A673 (cell line): ENCODE measurements at regions not wholly inside any gene's neighbourhood (a gene's known extent, or its start where the extent isn't known, plus 50 kb on each side); places are given as distances from the start of the nearest gene placed in this dataset.
"Not testable (repeated sequence)": the region's sequence is repeated elsewhere in the genome, so short reads cannot be mapped to it uniquely, and the experiment has no call there.

ENCODE experiments used
- BruUV-seq: library from RNA; stranded (reverse); fragments of 400-500 nt; replicated peaks from 2 replicates; lab custom pipeline; 2021; lab: Mats Ljungman, UMichigan
- CTCF ChIA-PET: fragments of 300-600 bp; sonication (Branson Sonifier 250); formaldehyde crosslinking; loops from one replicate; lab custom pipeline; 2022; ENCODE audit warnings: antibody characterized with exemption; lab: Charles Lee
- POLR2A ChIA-PET: fragments of 300-600 bp; sonication (Branson Sonifier 250); formaldehyde crosslinking; loops from one replicate; lab custom pipeline; 2022; ENCODE audit warnings: antibody characterized with exemption; ENCODE audit not compliant: low non-redundant PET; lab: Charles Lee
- DNase-seq: peaks from one replicate; pipeline ENCODE4 v3.0.0-alpha.2; 2015; ENCODE audit warnings: low spot score
- H3K27ac ChIP-seq: fragments of 200-600 bp; sonication (generic); 2 replicates; pipeline ENCODE4 v1.5.1; 2016; ENCODE audit warnings: mixed run types, low read depth, mild to moderate bottlenecking, mixed read lengths, antibody characterized with exemption, low read length; ENCODE audit not compliant: poor library complexity, severe bottlenecking
- H3K27me3 ChIP-seq: fragments of 200-600 bp; sonication (generic); replicated peaks from 2 replicates; pipeline ENCODE4 v1.6.1; 2017; ENCODE audit warnings: mixed run types, low read depth, mild to moderate bottlenecking, mixed read lengths, antibody characterized with exemption, low read length; ENCODE audit not compliant: insufficient read depth, poor library complexity
- H3K36me3 ChIP-seq: fragments of 200-600 bp; sonication (generic); 2 replicates; pipeline ENCODE4 v1.6.1; 2016; ENCODE audit warnings: mixed run types, mild to moderate bottlenecking, mixed read lengths, antibody characterized with exemption, low read length; ENCODE audit not compliant: insufficient read depth, poor library complexity, severe bottlenecking
- H3K4me1 ChIP-seq: fragments of 200-600 bp; sonication (generic); 2 replicates; pipeline ENCODE4 v1.6.1; 2017; ENCODE audit warnings: mixed run types, mild to moderate bottlenecking, mixed read lengths, antibody characterized with exemption, low read length; ENCODE audit not compliant: insufficient read depth, poor library complexity, severe bottlenecking
- H3K4me3 ChIP-seq: fragments of 200-600 bp; sonication (generic); 2 replicates; pipeline ENCODE4 v1.5.1; 2016; ENCODE audit warnings: low read depth, mixed run types, mild to moderate bottlenecking, mixed read lengths, low read length; ENCODE audit not compliant: poor library complexity, severe bottlenecking
- H3K9me3 ChIP-seq: fragments of 200-600 bp; sonication (generic); 2 replicates; pipeline ENCODE4 v1.6.1; 2016; ENCODE audit warnings: mixed run types, low read depth, mild to moderate bottlenecking, mixed read lengths, antibody characterized with exemption, low read length; ENCODE audit not compliant: poor library complexity, severe bottlenecking
- CTCF ChIP-seq: fragments of 300-800, 200-600 bp; sonication (generic); conservative IDR thresholded peaks from 2 replicates; pipeline ENCODE4 v1.5.1; 2017; ENCODE audit warnings: low read depth, mild to moderate bottlenecking, antibody characterized with exemption, low read length, moderate library complexity, mixed read lengths
- EZH2 ChIP-seq: fragments of 200-600 bp; sonication (generic); IDR thresholded peaks from 2 replicates; pipeline ENCODE4 v1.6.1; 2017; ENCODE audit warnings: borderline replicate concordance, low read depth, mild to moderate bottlenecking, mixed read lengths, antibody characterized with exemption, low read length; ENCODE audit not compliant: poor library complexity, severe bottlenecking
- intact Hi-C: fragments of 100-400 bp; cut with micrococcal nuclease; formaldehyde crosslinking; loops from one replicate; pipeline ENCODE4 v1.10.0; 2022; ENCODE audit not compliant: unreplicated experiment

- no peaks in the 10 kb centered on the region for H3K27me3 ChIP-seq
- BruUV-seq, result no TSS peak
- H3K4me3 ChIP-seq, result no peak overlapping the region
- no peak for TF ChIP-seq CTCF
- no peak for TF ChIP-seq EZH2
- ChIA-PET POLR2A (no interaction called here), CTCF (no interaction called here)
- no peak for DNase-seq
- no peaks in the 10 kb centered on the region for H3K9me3 ChIP-seq
- no peak overlapping the region for H3K27ac ChIP-seq
- intact Hi-C loops, result no loop called here
- no peaks in the 10 kb centered on the region for H3K4me1 ChIP-seq
- no peaks in the 10 kb centered on the region for H3K36me3 ChIP-seq
Measured at GRCh38 chr5:92659246-92659645, 921.8 kb downstream of the NR2F1-AS1 start.

GRCh38 chr5:92654601-92655000 is 926.4 kb downstream of the NR2F1-AS1 start:
- H3K9me3 ChIP-seq, POLR2A ChIA-PET, DNase-seq, H3K36me3 ChIP-seq, H3K4me1 ChIP-seq, CTCF ChIA-PET, H3K27ac ChIP-seq, intact Hi-C loops, H3K4me3 ChIP-seq, H3K27me3 ChIP-seq, BruUV-seq: not testable (repeated sequence)

GRCh38 chr5:92653730-92654461 is 927.1 kb downstream of the NR2F1-AS1 start:
- H3K27me3 ChIP-seq, result no peaks in the 10 kb centered on the region
- CTCF ChIA-PET, result no interaction called here
- intact Hi-C loops, result no loop called here

More at GRCh38 chr5:92653730-92654461, 927.1 kb downstream of the NR2F1-AS1 start:
- no peak overlapping the region for H3K4me3 ChIP-seq
- H3K27ac ChIP-seq, result no peak overlapping the region
- H3K36me3 ChIP-seq, result no peaks in the 10 kb centered on the region
- BruUV-seq, result no TSS peak
- H3K9me3 ChIP-seq, result no peaks in the 10 kb centered on the region
- POLR2A ChIA-PET, result no interaction called here
- TF ChIP-seq CTCF, result no peak
- TF ChIP-seq EZH2, result no peak
- no peaks in the 10 kb centered on the region for H3K4me1 ChIP-seq
- DNase-seq, result no peak
